SK-N-SH (cell line): ENCODE measurements at regions not wholly inside any gene's neighbourhood (a gene's known extent, or its start where the extent isn't known, plus 50 kb on each side); places are given as distances from the start of the nearest gene placed in this dataset.

Source experiments
- CTCF ChIA-PET: fragments of 300-600, 350-600 bp; formaldehyde crosslinking; extraction: SDS; loops from one replicate; lab custom pipeline; 2021; lab: Yijun Ruan, JAX
- POLR2A ChIA-PET: fragments of 350-600 bp; sonication (Branson Sonifier 250); formaldehyde crosslinking; extraction: SDS; loops from one replicate; lab custom pipeline; 2020; ENCODE audit warnings: antibody characterized with exemption, inconsistent platforms; lab: Yijun Ruan, JAX
- DNase-seq: peaks from one replicate; pipeline ENCODE4 v3.0.0; 2012
- H2AFZ ChIP-seq: fragments of 200-600 bp; sonication (generic); 2 replicates; pipeline ENCODE4 v1.8.1; 2016; ENCODE audit warnings: antibody characterized with exemption, mild to moderate bottlenecking, low read depth
- H3F3A ChIP-seq: fragments of 200-600 bp; sonication (generic); replicated peaks from 2 replicates; pipeline ENCODE3; 2016; ENCODE audit warnings: antibody characterized with exemption, mild to moderate bottlenecking; ENCODE audit not compliant: insufficient read depth
- H3K27ac ChIP-seq, 2 experiments: fragments of 200-500 bp in 1 of 2; fragments of 200-600 bp in 1 of 2; sonication (Bioruptor generic) in 1 of 2; sonication (generic), shearing (Covaris generic) in 1 of 2; 2 replicates each; pipeline versions ENCODE4 v1.5.1 to v1.6.1; 2014 to 2016; ENCODE audit warnings: low read depth in 2 of 2, inconsistent platforms in 1 of 2, low read length in 1 of 2, mild to moderate bottlenecking in 1 of 2, mixed read lengths in 1 of 2
- H3K27me3 ChIP-seq: fragments of 200-600 bp; sonication (generic), shearing (Covaris generic); 2 replicates; pipeline ENCODE4 v1.6.1; 2016; ENCODE audit warnings: mixed run types; ENCODE audit not compliant: insufficient read depth
- H3K36me3 ChIP-seq, 2 experiments: fragments of 200-500 bp in 1 of 2; fragments of 200-600 bp in 1 of 2; sonication (Bioruptor generic) in 1 of 2; sonication (generic) in 1 of 2; replicated peaks in 1 of 2; 2 replicates each; pipeline versions ENCODE3 to v1.5.1; 2014 to 2016; ENCODE audit warnings: low read length in 1 of 2, mild to moderate bottlenecking in 1 of 2; ENCODE audit not compliant: insufficient read depth in 2 of 2, control insufficient read depth in 1 of 2
- H3K4me1 ChIP-seq, 2 experiments: fragments of 200-500 bp in 1 of 2; fragments of 200-600 bp in 1 of 2; sonication (Bioruptor generic) in 1 of 2; sonication (generic), shearing (Covaris generic) in 1 of 2; 2 replicates each; pipeline versions ENCODE4 v1.5.1 to v1.6.1; 2014 to 2016; ENCODE audit warnings: low read depth in 1 of 2, low read length in 1 of 2, mixed run types in 1 of 2; ENCODE audit not compliant: insufficient read depth in 2 of 2, control insufficient read depth in 1 of 2
- H3K4me2 ChIP-seq: fragments of 200-600 bp; sonication (generic), shearing (Covaris generic); 2 replicates; pipeline ENCODE4 v1.6.1; 2017; ENCODE audit warnings: mixed run types
- H3K4me3 ChIP-seq, 2 experiments: fragments of 200-500 bp in 1 of 2; fragments of 200-600 bp in 1 of 2; sonication (Bioruptor generic) in 1 of 2; sonication (generic), shearing (Covaris generic) in 1 of 2; 2 replicates each; pipeline versions ENCODE4 v1.5.1 to v1.8.1; 2014 to 2016; ENCODE audit warnings: low read depth in 2 of 2, inconsistent platforms in 1 of 2, low read length in 1 of 2, mild to moderate bottlenecking in 1 of 2, mixed read lengths in 1 of 2, moderate library complexity in 1 of 2
- H3K79me2 ChIP-seq: fragments of 200-600 bp; sonication (generic); 2 replicates; pipeline ENCODE4 v1.8.1; 2017; ENCODE audit warnings: mild to moderate bottlenecking; ENCODE audit not compliant: insufficient read depth
- H3K9ac ChIP-seq: fragments of 200-600 bp; sonication (generic); 2 replicates; pipeline ENCODE4 v1.6.1; 2017; ENCODE audit warnings: mixed run types
- H3K9me2 ChIP-seq: fragments of 200-600 bp; sonication (generic); 2 replicates; pipeline ENCODE4 v1.6.1; 2017; ENCODE audit warnings: mixed run types
- H3K9me3 ChIP-seq: fragments of 200-600 bp; sonication (generic); 2 replicates; pipeline ENCODE4 v1.6.1; 2017; ENCODE audit warnings: mixed run types, mild to moderate bottlenecking, moderate library complexity
- H4K20me1 ChIP-seq: fragments of 200-600 bp; sonication (generic); 2 replicates; pipeline ENCODE4 v1.6.1; 2017; ENCODE audit warnings: mild to moderate bottlenecking, mixed run types; ENCODE audit not compliant: insufficient read depth
- EP300 ChIP-seq, 2 experiments: IDR thresholded peaks; 2 replicates each; pipeline versions ENCODE4 v1.4.0 to v1.6.1; 2012; ENCODE audit warnings: borderline replicate concordance in 1 of 2, low read depth in 1 of 2, low read length in 1 of 2
- FOSL2 ChIP-seq: IDR thresholded peaks from 2 replicates; pipeline ENCODE4 v1.4.0; 2012; ENCODE audit warnings: low read depth, mild to moderate bottlenecking, moderate library complexity, borderline replicate concordance
- FOXJ3 ChIP-seq: sonication (generic); formaldehyde crosslinking; IDR thresholded peaks from 2 replicates; pipeline ENCODE4 v1.5.1; 2020; ENCODE audit warnings: mild to moderate bottlenecking, missing genetic modification reagents
- GATA2 ChIP-seq: sonication (generic); formaldehyde crosslinking; IDR thresholded peaks from 2 replicates; pipeline ENCODE4 v1.5.0; 2020; ENCODE audit warnings: mild to moderate bottlenecking, missing genetic modification reagents
- JUND ChIP-seq: IDR thresholded peaks from 2 replicates; pipeline ENCODE4 v1.4.0; 2012
- MEF2A ChIP-seq: IDR thresholded peaks from 2 replicates; pipeline ENCODE4 v1.4.0; 2012; ENCODE audit warnings: low read depth, borderline replicate concordance
- NRF1 ChIP-seq: IDR thresholded peaks from 2 replicates; pipeline ENCODE4 v1.6.1; 2012; ENCODE audit warnings: low read depth, mild to moderate bottlenecking, low read length
- POLR2AphosphoS5 ChIP-seq: IDR thresholded peaks from 2 replicates; pipeline ENCODE4 v1.6.1; 2012; ENCODE audit warnings: low read depth, low read length
- RAD21 ChIP-seq: IDR thresholded peaks from 2 replicates; pipeline ENCODE4 v1.6.1; 2012; ENCODE audit warnings: mild to moderate bottlenecking, low read length
- RCOR1 ChIP-seq: fragments of 150-350 bp; IDR thresholded peaks from 2 replicates; pipeline ENCODE4 v1.6.1; 2017; ENCODE audit warnings: antibody characterized with exemption, low read length
- RXRA ChIP-seq: IDR thresholded peaks from 2 replicates; pipeline ENCODE4 v1.4.0; 2012; ENCODE audit warnings: low read depth, mild to moderate bottlenecking, borderline replicate concordance
- SMC3 ChIP-seq: IDR thresholded peaks from 2 replicates; pipeline ENCODE4 v1.6.1; 2012; ENCODE audit warnings: low read depth, low read length, improper control_type of control experiment
- TCF12 ChIP-seq: IDR thresholded peaks from 2 replicates; pipeline ENCODE4 v1.4.0; 2012
- WGBS: methylation state at CpG from one replicate; pipeline ENCODE4 v1.1.6; 2017; ENCODE audit warnings: low lambda C conversion rate; 5-methylcytosine and 5-hydroxymethylcytosine counted together
- TF ChIP-seq, protein P1 (sequence below): IDR thresholded peaks from 2 replicates; pipeline ENCODE4 v1.4.0; 2012; ENCODE audit warnings: low read depth, borderline replicate concordance
- TF ChIP-seq, protein P2 (sequence below): fragments of 200-600 bp; sonication (generic); IDR thresholded peaks from 2 replicates; pipeline ENCODE4 v1.6.1; 2017; ENCODE audit warnings: antibody characterized with exemption, mild to moderate bottlenecking, moderate library complexity

DNA sequence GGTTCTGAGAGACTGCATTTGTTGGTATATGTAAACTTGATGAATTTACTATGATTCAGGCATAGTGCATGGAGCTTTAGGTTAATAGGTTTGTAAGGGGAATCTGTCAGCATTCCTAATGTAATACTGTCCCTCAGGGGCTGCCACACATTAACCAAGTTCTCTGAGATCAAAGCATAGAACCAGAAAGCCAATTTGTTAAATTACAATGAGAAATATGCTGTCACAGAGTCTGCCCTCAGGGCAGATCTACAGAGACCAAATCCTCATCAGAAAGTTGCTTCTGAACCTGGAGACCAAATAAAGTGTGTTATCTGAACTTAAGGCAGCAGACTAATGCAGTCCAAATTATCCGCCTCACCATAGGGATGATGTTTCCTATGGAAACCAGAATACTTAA, 250.8 kb upstream of the HTR1E start:
- Histone ChIP-seq H3K4me2 (no peak overlapping the region), H3K27me3 (no peaks in the 10 kb centered on the region), H3K9me2 (no peaks in the 10 kb centered on the region), H3K4me3 (no peak overlapping the region), H2AFZ (no peak overlapping the region), H3K36me3 (no peaks in the 10 kb centered on the region)
- ChIA-PET CTCF (interaction anchor here (0.6 kb wide), 1 partner anchor 25 kb away, joined by 3 read pairs; no protein-coding TSS in a partner anchor), POLR2A (no interaction called here)
- WGBS = 72% methylated on average over 1 of the region's 1 CpG
- peak; percentile 4 for DNase-seq
- TF ChIP-seq TCF12 (no peak), NRF1 (no peak), FOSL2 (no peak), POLR2AphosphoS5 (no peak), RXRA (no peak), SMC3 (no peak), JUND (no peak), RCOR1 (0 out of 2 replicates have a peak, but pooled peaks have one; percentile 35), GATA2 (CRISPR knock-in tag) (no peak), EP300 (IDR thresholded peaks at IDR 0.05; ENCODE audit: borderline replicate concordance in 1 of 2, low read depth in 1 of 2, low read length in 1 of 2) (peak in 1 of 2 experiments; percentile 39; a peak in 1 of 4 replicates), MEF2A (no peak), FOXJ3 (CRISPR knock-in tag) (no peak)
- TF ChIP-seq, protein P1, sequence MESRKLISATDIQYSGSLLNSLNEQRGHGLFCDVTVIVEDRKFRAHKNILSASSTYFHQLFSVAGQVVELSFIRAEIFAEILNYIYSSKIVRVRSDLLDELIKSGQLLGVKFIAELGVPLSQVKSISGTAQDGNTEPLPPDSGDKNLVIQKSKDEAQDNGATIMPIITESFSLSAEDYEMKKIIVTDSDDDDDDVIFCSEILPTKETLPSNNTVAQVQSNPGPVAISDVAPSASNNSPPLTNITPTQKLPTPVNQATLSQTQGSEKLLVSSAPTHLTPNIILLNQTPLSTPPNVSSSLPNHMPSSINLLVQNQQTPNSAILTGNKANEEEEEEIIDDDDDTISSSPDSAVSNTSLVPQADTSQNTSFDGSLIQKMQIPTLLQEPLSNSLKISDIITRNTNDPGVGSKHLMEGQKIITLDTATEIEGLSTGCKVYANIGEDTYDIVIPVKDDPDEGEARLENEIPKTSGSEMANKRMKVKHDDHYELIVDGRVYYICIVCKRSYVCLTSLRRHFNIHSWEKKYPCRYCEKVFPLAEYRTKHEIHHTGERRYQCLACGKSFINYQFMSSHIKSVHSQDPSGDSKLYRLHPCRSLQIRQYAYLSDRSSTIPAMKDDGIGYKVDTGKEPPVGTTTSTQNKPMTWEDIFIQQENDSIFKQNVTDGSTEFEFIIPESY = no peak
- TF ChIP-seq, protein P2, sequence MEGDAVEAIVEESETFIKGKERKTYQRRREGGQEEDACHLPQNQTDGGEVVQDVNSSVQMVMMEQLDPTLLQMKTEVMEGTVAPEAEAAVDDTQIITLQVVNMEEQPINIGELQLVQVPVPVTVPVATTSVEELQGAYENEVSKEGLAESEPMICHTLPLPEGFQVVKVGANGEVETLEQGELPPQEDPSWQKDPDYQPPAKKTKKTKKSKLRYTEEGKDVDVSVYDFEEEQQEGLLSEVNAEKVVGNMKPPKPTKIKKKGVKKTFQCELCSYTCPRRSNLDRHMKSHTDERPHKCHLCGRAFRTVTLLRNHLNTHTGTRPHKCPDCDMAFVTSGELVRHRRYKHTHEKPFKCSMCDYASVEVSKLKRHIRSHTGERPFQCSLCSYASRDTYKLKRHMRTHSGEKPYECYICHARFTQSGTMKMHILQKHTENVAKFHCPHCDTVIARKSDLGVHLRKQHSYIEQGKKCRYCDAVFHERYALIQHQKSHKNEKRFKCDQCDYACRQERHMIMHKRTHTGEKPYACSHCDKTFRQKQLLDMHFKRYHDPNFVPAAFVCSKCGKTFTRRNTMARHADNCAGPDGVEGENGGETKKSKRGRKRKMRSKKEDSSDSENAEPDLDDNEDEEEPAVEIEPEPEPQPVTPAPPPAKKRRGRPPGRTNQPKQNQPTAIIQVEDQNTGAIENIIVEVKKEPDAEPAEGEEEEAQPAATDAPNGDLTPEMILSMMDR = no peak
- TF ChIP-seq, all 33 proteins: peak for 2
- no peak overlapping the region for H3K9ac ChIP-seq
- H3K79me2 ChIP-seq = no peaks in the 10 kb centered on the region
- H3K4me1 ChIP-seq = no peaks in the 10 kb centered on the region; a peak in 2 of 4 replicates
- peak overlapping the region in 1 of 2 experiments; percentile 81; a peak in 2 of 4 replicates for H3K27ac ChIP-seq
- no peaks in the 10 kb centered on the region for H3F3A ChIP-seq
- H4K20me1 ChIP-seq = no peaks in the 10 kb centered on the region
- peaks cover 5% of the 10 kb centered on the region; the same call in 1 of the 2 replicates for H3K9me3 ChIP-seq

DNA sequence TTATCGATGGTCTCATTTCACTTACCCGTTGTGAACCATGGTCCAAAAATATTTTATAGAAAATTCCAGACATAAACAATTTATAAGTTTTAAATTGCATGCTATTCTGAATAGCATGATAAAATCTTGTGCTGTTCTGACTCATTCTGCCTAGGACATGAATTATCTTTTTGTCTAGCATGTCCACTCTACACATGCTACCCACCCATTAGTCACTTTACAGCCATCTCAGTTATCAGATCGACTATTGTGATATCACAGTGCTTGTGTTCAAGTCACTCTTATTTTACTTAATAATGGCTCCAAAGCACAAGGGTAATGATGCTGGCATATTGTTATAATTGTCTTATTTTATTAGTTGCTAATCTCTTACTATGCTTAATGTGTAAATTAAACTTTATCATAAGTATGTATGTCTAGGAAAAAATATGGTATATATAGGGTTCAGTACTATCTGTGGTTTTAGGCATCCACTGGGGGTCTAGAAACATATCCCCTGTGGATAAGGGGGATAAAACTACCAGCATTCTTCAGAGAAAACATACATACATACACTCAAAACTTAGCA, 252.0 kb upstream of the HTR1E start:
- ChIA-PET CTCF (no interaction called here), POLR2A (no interaction called here)
- Histone ChIP-seq H3K9me3 (peaks cover 5% of the 10 kb centered on the region; the same call in 1 of the 2 replicates), H3F3A (no peaks in the 10 kb centered on the region), H4K20me1 (no peaks in the 10 kb centered on the region), H3K27me3 (no peaks in the 10 kb centered on the region), H3K36me3 (no peaks in the 10 kb centered on the region), H3K27ac (peak overlapping the region in 1 of 2 experiments; percentile 81; a peak in 2 of 4 replicates), H3K9ac (no peak overlapping the region), H3K4me1 (no peaks in the 10 kb centered on the region; a peak in 2 of 4 replicates), H2AFZ (no peak overlapping the region), H3K79me2 (no peaks in the 10 kb centered on the region), H3K4me2 (no peak overlapping the region), H3K4me3 (no peak overlapping the region)
- DNase-seq = no peak
- 2% methylated on average over 3 of the region's 3 CpGs for WGBS
- TF ChIP-seq RAD21 = no peak
- TF ChIP-seq EP300 (IDR thresholded peaks at IDR 0.05; ENCODE audit: borderline replicate concordance in 1 of 2, low read depth in 1 of 2, low read length in 1 of 2) = peak in 1 of 2 experiments; percentile 11; a peak in 1 of 4 replicates
- TF ChIP-seq, all 33 proteins: peak for 1
- no peaks in the 10 kb centered on the region for H3K9me2 ChIP-seq
